Renal cortex interstitium (tissue), 11 donors: ENCODE measurements at regions not wholly inside any gene's neighbourhood (a gene's known extent, or its start where the extent isn't known, plus 50 kb on each side); places are given as distances from the start of the nearest gene placed in this dataset.

Source experiments
- DNase-seq, 11 donors: peaks; one replicate each; pipeline ENCODE4 v3.0.0-alpha.2; 2013; ENCODE audit warnings: low read depth in 9 of 11, low spot score in 4 of 11; ENCODE audit errors: extremely low read depth in 1 of 11

- no peak for DNase-seq
These were observed 147.9 kb downstream of the IMPG2 start for GRCh38 chr3:101172516-101172915.

- no peak for DNase-seq
These were observed 148.6 kb downstream of the IMPG2 start for GRCh38 chr3:101171681-101172191.

GRCh38 chr3:101170806-101171558 lies 149.4 kb downstream of the IMPG2 start:
- no peak for DNase-seq

GRCh38 chr3:101170062-101170771 lies 150.2 kb downstream of the IMPG2 start:
- no peak for DNase-seq

GRCh38 chr3:101169516-101169915 lies 150.9 kb downstream of the IMPG2 start:
- no peak for DNase-seq

GRCh38 chr3:101167376-101167775 lies 153.0 kb downstream of the IMPG2 start:
- DNase-seq = no peak

GRCh38 chr3:101166150-101166549 lies 154.2 kb downstream of the IMPG2 start:
- no peak for DNase-seq

- DNase-seq = no peak
These were observed 156.8 kb downstream of the IMPG2 start for GRCh38 chr3:101163554-101163953.

- DNase-seq = no peak
These were observed 160.9 kb downstream of the IMPG2 start for GRCh38 chr3:101159478-101159877.

GRCh38 chr3:101158374-101158773 lies 162.0 kb downstream of the IMPG2 start:
- no peak for DNase-seq

- no peak for DNase-seq
These were observed 163.5 kb downstream of the IMPG2 start for GRCh38 chr3:101156787-101157345.

- peak in 1 of 11 donors; percentile 5 for DNase-seq
These were observed 162.6 kb upstream of the ABI3BP start for GRCh38 chr3:101155825-101156224.

GRCh38 chr3:101154401-101154800 lies 161.2 kb upstream of the ABI3BP start:
- DNase-seq = no peak

- DNase-seq = no peak
These were observed 158.2 kb upstream of the ABI3BP start for GRCh38 chr3:101151286-101151913.

- no peak for DNase-seq
These were observed 157.3 kb upstream of the ABI3BP start for GRCh38 chr3:101150504-101150903.

GRCh38 chr3:101149707-101150106 lies 156.5 kb upstream of the ABI3BP start:
- no peak for DNase-seq

GRCh38 chr3:101149251-101149650 lies 156.0 kb upstream of the ABI3BP start:
- DNase-seq = no peak

GRCh38 chr3:101148001-101148400 lies 154.8 kb upstream of the ABI3BP start:
- no peak for DNase-seq

GRCh38 chr3:101146946-101147345 lies 153.7 kb upstream of the ABI3BP start:
- no peak for DNase-seq

GRCh38 chr3:101144105-101144504 lies 150.9 kb upstream of the ABI3BP start:
- DNase-seq = no peak
